ENCODE measurements at regions not wholly inside any gene's neighbourhood (a gene's known extent, or its start where the extent isn't known, plus 50 kb on each side); places are given as distances from the start of the nearest gene placed in this dataset.

DNA sequence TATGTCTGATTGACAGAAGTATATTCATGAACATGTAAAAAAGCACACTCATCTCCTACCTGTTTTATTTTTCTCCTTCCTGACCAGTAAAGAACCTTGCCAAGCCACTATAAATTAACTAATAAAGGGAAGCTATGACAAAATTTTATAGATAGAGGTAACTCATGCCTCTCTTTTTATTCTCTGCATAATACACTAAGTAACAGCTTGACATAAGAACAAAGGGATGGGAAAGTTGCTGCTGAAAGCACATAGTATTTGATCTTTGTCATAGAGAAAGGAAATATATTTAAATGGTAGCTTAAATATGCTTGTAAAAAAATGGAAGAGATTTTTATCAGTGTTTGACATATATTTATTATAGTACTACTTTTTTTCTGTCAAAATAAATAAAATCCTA is 1065.7 kb upstream of the CDH9 start:
- no peak for DNase-seq
- TF ChIP-seq, protein P1, sequence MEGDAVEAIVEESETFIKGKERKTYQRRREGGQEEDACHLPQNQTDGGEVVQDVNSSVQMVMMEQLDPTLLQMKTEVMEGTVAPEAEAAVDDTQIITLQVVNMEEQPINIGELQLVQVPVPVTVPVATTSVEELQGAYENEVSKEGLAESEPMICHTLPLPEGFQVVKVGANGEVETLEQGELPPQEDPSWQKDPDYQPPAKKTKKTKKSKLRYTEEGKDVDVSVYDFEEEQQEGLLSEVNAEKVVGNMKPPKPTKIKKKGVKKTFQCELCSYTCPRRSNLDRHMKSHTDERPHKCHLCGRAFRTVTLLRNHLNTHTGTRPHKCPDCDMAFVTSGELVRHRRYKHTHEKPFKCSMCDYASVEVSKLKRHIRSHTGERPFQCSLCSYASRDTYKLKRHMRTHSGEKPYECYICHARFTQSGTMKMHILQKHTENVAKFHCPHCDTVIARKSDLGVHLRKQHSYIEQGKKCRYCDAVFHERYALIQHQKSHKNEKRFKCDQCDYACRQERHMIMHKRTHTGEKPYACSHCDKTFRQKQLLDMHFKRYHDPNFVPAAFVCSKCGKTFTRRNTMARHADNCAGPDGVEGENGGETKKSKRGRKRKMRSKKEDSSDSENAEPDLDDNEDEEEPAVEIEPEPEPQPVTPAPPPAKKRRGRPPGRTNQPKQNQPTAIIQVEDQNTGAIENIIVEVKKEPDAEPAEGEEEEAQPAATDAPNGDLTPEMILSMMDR (IDR thresholded peaks at IDR 0.05; ENCODE audit: low read depth, low read length, missing control alignments): no peak
- Histone ChIP-seq H3K36me3 (replicated peaks) (no peaks in the 10 kb centered on the region), H3K27me3 (replicated peaks) (no peaks in the 10 kb centered on the region), H3K27ac (no peak overlapping the region), H3K4me3 (ENCODE audit: low read depth, low read length) (no peak overlapping the region)
- in situ Hi-C loops (cut with HindIII; ENCODE audit: low pct_ligation_motif_present, low sequenced_read_pairs): no loop called here

DNA sequence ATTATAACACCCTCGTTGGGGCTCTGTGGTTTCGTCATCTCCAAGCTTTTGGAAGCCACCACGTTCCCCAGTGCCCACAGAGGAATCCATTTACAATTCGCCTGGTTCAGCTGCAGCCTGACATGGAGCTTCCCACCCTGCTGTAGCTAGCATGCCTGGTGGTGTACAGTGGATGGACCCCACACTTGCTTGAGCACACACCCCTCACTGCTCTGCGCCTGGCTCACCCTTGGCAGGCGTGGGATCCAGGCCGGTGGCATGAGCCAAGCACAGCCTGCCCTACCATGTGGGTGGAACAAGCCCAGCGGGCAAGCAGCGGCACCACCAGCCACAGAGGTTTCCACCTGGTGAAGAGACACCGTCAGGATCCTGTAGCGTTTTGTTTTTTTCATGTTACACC is 1045.7 kb upstream of the CDH9 start:
- H3K36me3 ChIP-seq (replicated peaks): no peaks in the 10 kb centered on the region
- no peak overlapping the region for H3K27ac ChIP-seq
- TF ChIP-seq, protein P1 (IDR thresholded peaks at IDR 0.05; ENCODE audit: low read depth, low read length, missing control alignments): no peak
- no peak overlapping the region for H3K4me3 ChIP-seq (ENCODE audit: low read depth, low read length)
- no peak for DNase-seq
- H3K27me3 ChIP-seq (replicated peaks): no peaks in the 10 kb centered on the region
- in situ Hi-C loops (cut with HindIII; ENCODE audit: low pct_ligation_motif_present, low sequenced_read_pairs): no loop called here

DNA sequence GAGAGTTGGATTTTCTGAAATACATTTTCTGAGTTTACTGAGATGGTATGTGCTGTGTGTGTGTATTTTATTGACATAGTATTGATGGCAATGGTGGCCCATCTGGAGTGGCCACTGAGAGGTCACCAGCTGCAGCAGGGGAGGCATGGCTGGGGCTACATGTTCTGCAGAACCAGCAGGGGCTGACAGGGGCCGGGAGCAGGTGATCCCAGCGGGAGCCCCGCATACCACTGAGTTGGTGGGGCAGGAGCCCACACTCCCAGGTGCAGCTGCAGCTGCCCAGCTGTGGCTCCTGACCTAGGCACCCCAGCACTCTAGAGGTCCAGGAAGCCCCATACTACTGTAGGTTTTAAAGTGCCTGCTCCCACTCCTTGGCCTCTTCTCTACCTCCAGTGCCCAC is 1044.2 kb upstream of the CDH9 start:
- in situ Hi-C loops (cut with HindIII; ENCODE audit: low pct_ligation_motif_present, low sequenced_read_pairs): no loop called here
- no peak overlapping the region for H3K27ac ChIP-seq
- H3K27me3 ChIP-seq (replicated peaks): no peaks in the 10 kb centered on the region
- no peak for DNase-seq
- no peak overlapping the region for H3K4me3 ChIP-seq (ENCODE audit: low read depth, low read length)
- no peaks in the 10 kb centered on the region for H3K36me3 ChIP-seq (replicated peaks)
- TF ChIP-seq, protein P1 (IDR thresholded peaks at IDR 0.05; ENCODE audit: low read depth, low read length, missing control alignments): no peak

DNA sequence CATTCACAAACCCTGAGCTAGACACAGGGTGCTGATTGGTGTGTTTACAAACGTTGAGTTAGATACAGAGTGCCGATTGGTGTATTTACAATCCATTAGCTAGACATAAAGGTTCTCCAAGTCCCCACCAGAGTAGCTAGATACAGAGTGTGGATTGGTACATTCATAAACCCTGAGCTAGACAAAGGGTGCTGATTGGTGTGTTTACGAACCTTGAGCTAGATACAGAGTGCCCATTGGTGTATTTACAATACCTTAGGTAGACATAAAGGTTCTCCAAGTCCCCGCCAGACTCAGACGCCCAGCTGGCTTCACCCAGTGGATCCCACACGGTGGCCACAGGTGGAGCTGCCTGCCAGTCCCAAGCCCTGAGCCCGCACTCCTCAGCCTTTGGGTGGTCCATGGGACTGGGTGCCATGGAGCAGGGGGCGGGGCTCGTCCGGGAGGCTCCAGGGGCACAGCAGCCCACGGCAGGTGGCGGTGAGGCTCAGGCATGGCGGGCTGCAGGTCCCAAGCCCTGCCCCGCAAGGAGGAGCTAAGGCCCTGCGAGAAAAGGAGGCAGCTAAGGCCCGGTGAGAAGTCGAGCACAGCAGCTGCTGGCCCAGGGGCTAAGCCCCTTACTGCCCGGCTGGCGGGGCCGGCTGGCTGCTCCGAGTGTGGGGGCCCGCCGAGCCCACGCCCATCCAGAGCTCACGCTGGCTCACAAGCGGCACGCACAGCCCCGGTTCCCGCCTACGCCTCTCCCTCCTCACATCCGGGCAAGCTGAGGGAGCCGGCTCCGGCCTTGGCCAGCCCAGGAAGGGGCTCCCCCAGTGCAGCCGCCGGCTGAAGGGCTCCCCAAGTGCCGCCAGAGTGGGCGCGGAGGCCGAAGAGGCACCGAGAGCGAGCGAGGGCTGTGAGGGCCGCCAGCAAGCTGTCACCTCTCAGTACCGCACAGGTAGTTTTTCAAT is 1039.2 kb upstream of the CDH9 start:
- Histone ChIP-seq H3K4me3 (ENCODE audit: low read depth, low read length) (no peak overlapping the region), H3K36me3 (replicated peaks) (no peaks in the 10 kb centered on the region), H3K27me3 (replicated peaks) (no peaks in the 10 kb centered on the region), H3K27ac (no peak overlapping the region)
- no peak for DNase-seq
- in situ Hi-C loops (cut with HindIII; ENCODE audit: low pct_ligation_motif_present, low sequenced_read_pairs): no loop called here
- TF ChIP-seq, protein P1 (IDR thresholded peaks at IDR 0.05; ENCODE audit: low read depth, low read length, missing control alignments): no peak

DNA sequence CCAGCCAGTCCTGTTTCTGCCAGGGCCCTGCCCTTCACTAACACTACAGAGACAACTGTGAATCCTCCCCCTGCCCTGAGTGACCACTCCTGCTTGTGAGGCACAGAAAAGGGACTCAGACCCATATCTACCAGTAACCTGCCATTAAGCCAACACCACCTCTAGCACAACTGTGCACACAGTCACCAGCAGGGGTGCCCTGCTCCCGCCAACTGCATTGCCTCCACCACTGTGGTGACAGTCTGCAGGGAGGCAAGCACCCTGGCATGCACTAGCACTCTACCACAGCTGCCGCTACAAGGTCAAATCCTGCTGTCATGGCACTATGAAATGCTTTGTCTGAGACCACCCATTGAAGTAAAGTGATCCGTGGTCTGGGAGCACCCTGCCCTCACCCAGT is 1028.5 kb upstream of the CDH9 start:
- Histone ChIP-seq H3K4me3 (ENCODE audit: low read depth, low read length) (no peak overlapping the region), H3K27ac (no peak overlapping the region), H3K27me3 (replicated peaks) (no peaks in the 10 kb centered on the region), H3K36me3 (replicated peaks) (no peaks in the 10 kb centered on the region)
- no peak for DNase-seq
- in situ Hi-C loops (cut with HindIII; ENCODE audit: low pct_ligation_motif_present, low sequenced_read_pairs): no loop called here
- TF ChIP-seq, protein P1 (IDR thresholded peaks at IDR 0.05; ENCODE audit: low read depth, low read length, missing control alignments): no peak

Measured in brain microvascular endothelial cell (primary cell).